HL-60 (cell line): ENCODE measurements at regions not wholly inside any gene's neighbourhood (a gene's known extent, or its start where the extent isn't known, plus 50 kb on each side); places are given as distances from the start of the nearest gene placed in this dataset.

ENCODE experiments used
- CTCF ChIP-seq: IDR thresholded peaks from one replicate; pipeline ENCODE4 v1.5.1; 2011; ENCODE audit warnings: low read length, control low read depth, inconsistent platforms; ENCODE audit not compliant: insufficient read depth
- GABPA ChIP-seq: IDR thresholded peaks from 2 replicates; pipeline ENCODE4 v1.6.1; 2012; ENCODE audit warnings: low read depth
- POLR2AphosphoS5 ChIP-seq: IDR thresholded peaks from 2 replicates; pipeline ENCODE4 v1.6.1; 2012; ENCODE audit warnings: low read depth
- REST ChIP-seq: IDR thresholded peaks from 2 replicates; pipeline ENCODE4 v1.6.1; 2012; ENCODE audit warnings: low read depth; ENCODE audit not compliant: insufficient replicate concordance
- SPI1 ChIP-seq: IDR thresholded peaks from 2 replicates; pipeline ENCODE4 v1.6.1; 2012; ENCODE audit warnings: low read depth, mild to moderate bottlenecking, borderline replicate concordance

DNA sequence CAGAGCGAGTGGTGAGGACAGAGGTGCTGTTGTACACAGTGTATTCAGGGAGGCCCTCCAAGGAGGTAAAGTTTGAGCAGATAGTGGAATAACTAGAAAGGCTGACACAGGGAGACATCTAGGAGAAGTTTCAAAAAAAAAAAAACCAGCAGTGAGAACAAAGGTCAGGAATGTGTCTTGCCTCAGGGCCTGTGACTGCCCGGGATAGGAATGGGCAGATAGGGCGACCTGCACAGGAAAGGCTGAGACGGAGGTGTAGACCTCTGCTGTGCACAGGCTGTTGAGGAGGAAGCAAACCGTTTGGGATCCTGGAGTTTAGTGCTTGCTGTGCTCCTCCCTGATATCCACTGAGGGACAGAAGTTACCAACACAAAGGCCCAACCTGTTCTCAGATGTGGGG is 406.5 kb upstream of the B3GAT1 start:
- no peak for TF ChIP-seq CTCF
- TF ChIP-seq POLR2AphosphoS5: no peak
- no peak for TF ChIP-seq REST
- no peak for TF ChIP-seq GABPA
- TF ChIP-seq SPI1: no peak
